Lower leg skin (tissue), 3 donors: ENCODE measurements at regions not wholly inside any gene's neighbourhood (a gene's known extent, or its start where the extent isn't known, plus 50 kb on each side); places are given as distances from the start of the nearest gene placed in this dataset.

ENCODE experiments used
- POLR2A ChIP-seq, 2 donors: fragments of 450-650 bp; IDR thresholded peaks; one replicate each; pipeline ENCODE4 v1.6.1; 2016 to 2017; ENCODE audit warnings: antibody characterized with exemption in 2 of 2, mild to moderate bottlenecking in 1 of 2, moderate library complexity in 1 of 2
- TF ChIP-seq, protein P1 (sequence below), 3 donors: fragments of 450-650 bp; IDR thresholded peaks; one replicate each; pipeline ENCODE4 v1.5.1; 2016; ENCODE audit warnings: antibody characterized with exemption in 3 of 3, mild to moderate bottlenecking in 3 of 3, moderate library complexity in 2 of 3

DNA sequence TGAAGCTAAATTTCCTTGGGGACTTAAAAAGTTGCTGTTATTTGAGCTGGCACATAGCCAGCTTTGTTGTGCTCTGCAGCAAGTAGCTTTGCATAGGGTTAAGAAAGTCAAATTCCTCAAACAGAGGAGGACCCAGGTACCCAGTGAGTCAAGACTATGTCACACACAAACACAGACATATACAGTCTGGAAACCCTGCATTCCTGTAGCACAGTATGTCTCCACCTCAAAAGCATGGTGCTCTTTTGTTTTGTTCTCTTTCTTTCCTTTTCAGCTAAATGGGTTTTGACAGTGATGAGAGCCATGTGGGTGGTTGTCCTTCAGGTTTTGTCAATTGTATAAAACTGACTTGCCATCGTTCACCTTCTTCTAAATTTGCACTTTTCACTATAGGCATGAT, 179.6 kb upstream of the DIO2 start:
- TF ChIP-seq, protein P1, sequence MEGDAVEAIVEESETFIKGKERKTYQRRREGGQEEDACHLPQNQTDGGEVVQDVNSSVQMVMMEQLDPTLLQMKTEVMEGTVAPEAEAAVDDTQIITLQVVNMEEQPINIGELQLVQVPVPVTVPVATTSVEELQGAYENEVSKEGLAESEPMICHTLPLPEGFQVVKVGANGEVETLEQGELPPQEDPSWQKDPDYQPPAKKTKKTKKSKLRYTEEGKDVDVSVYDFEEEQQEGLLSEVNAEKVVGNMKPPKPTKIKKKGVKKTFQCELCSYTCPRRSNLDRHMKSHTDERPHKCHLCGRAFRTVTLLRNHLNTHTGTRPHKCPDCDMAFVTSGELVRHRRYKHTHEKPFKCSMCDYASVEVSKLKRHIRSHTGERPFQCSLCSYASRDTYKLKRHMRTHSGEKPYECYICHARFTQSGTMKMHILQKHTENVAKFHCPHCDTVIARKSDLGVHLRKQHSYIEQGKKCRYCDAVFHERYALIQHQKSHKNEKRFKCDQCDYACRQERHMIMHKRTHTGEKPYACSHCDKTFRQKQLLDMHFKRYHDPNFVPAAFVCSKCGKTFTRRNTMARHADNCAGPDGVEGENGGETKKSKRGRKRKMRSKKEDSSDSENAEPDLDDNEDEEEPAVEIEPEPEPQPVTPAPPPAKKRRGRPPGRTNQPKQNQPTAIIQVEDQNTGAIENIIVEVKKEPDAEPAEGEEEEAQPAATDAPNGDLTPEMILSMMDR (IDR thresholded peaks at IDR 0.05), result no peak
- no peak for TF ChIP-seq POLR2A (IDR thresholded peaks at IDR 0.05)
